ENCODE measurements at regions not wholly inside any gene's neighbourhood (a gene's known extent, or its start where the extent isn't known, plus 50 kb on each side); places are given as distances from the start of the nearest gene placed in this dataset.
"Not testable (repeated sequence)": the region's sequence is repeated elsewhere in the genome, so short reads cannot be mapped to it uniquely, and the experiment has no call there.

DNA sequence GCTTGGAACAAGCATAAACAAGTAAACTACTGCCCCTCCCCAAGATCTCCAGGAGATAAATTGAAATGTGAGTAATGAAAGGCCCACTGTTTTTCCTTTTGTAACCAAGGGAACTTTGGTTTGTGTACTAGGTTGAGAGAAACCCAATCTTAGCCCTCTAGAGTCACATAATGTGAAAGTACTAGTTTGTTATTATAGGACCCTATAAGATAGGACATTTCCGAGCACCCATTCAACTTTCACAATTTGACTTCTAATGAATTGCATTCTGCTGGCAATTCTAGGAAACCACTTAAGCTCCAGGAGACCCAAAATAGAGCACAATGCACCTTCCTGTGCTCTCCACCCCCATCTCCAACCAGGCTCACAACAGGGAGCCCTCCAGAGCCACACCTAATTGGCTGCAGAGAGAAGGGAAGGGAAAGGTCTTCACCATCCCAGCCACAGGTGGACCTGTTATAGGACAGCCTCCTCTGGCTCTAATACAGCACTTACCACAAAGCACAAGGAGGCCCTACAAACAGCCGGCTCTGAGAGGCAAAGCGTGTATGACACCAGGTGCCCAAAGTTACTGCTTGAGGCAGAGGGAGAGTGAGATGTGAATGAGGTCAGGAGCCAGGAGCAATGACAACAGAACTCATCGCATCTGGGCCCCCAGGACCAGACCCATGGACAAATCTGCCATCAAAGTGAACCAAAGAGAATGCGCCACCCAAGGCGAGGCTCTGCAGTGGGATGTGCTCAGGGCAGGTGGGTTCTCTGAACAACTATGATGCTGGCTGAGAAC is 163.3 kb upstream of the NTF3 start:
- DNase-seq = no peak

DNA sequence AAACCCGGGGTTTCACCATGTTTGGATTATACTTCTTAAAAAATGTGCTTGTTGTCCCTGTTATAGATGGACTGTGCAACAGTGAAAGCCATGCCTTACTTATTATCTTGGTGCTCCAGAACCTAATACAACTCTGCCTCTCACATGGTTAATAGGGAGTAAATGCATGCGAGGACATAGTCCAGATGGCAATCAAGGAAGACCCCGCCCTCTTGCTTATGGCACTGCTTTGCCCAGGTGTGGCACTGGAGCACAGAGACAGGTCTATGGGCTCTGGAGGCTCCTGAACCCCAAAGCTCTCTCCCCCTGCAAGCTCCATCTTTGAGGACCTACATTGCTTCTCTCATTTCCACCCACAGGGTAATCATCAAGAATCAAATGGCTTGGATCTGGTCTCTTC is 162.1 kb upstream of the NTF3 start:
- no peak for DNase-seq

DNA sequence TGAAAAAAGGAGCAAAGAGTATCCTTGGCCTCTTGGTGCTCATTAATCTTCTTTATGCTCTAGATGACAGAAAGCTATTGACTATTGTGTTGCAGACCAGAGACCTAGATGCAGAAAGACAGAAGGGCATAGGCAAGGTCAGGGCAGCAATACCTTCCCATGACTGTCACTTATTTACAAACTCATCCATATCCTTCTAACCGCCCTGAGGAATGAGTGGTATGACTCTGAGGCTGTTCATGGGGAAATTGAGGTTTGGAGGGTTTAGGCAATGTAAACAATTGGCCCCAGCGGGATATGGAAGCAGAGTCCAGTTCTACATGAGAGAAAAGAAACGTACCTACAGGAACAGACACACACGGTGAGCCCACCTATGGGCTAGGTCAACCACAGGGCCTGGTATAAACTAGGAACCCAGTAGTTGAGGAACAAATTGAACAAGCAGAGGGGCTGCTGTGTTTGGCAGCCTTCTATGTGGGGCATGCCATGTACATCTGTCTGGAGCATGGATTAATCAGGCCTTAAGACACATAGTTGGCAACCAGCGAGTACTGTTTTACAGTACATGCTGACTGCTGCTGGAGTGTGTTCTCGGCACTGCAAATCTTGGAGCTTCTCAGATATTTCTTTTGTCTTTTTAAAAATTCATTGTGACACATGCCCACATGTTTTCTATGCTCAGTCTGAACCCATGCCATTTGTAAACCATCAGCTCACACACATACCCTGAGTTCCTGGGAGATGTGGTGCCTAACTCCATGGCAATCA is 159.7 kb upstream of the NTF3 start:
- no peak for DNase-seq

DNA sequence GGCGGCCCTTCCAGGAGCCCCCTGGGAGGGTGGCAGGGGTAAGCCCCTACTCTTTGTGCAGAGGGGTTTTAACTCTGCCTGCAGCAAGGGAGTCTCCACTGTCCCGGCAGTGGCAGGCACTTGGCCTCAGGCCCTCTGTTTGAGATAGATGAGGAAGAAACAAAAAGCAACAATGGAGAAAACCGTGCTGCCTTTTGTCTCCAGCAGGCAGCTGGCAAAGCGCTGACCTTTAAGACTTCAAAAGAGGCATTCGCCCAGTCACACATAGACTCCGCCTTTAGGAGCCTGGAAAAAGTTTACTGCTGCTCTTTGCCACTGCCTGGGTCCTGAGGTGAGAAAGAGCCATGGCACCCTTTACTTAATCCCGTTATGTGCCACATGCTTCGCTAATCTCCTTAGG is 158.2 kb upstream of the NTF3 start:
- no peak for DNase-seq

DNA sequence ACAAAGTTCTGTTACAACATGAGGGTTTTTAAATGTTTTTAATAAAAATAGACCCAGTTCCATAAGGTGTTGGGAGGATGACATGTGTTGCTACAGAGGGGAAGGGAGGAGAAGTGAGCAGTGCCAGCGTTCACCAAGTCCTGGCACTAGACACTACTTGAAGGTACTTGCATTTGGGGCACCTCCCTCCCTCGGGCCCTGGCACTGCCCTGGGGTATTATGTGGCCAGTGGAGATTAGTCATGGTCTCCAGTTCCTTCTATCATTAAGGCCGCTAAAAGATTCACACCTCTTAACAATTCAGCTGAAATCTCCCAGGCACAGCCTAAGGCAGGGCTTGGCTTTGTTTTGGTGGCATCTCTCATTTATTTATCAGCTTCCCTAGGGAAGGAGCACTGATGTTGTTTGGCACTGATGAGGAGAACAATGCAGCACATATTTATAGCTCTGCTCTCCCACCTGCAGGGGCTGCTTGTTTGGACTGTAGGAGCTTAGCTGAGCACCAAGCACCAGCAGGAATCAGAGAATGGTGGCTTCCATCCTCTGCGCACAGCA is 155.5 kb upstream of the NTF3 start:
- DNase-seq = no peak

DNA sequence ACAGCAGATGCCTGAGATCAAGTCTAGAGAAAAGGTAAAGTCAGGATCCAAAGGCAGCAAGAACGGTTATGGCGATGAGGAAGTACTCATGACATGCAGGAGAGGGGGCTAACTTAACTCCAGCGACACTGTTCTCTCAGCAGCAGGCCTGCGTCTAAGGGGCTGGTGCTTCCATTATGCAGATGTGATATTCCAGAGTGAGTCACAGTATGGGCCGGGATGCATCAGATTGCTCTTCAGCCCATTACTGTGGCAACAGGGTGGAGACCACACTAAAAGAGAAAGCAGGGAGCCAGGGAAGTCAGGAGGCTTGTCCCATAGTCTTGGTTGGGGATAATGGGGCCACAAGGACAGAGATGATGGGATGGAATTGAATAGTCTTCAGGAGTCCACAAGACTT is 151.8 kb upstream of the NTF3 start:
- no peak for DNase-seq

DNA sequence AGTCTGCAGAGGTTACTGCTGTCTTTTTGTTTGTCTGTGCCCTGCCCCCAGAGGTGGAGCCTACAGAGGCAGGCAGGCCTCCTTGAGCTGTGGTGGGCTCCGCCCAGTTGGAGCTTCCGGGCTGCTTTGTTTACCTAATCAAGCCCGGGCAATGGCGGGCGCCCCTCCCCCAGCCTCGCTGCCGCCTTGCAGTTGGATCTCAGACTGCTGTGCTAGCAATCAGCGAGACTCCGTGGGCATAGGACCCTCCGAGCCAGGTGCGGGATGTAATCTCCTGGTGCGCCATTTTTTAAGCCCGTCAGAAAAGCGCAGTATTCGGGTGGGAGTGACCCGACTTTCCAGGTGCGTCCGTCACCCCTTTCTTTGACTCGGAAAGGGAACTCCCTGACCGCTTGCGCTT is 141.5 kb upstream of the NTF3 start:
- DNase-seq = not testable (repeated sequence)

DNA sequence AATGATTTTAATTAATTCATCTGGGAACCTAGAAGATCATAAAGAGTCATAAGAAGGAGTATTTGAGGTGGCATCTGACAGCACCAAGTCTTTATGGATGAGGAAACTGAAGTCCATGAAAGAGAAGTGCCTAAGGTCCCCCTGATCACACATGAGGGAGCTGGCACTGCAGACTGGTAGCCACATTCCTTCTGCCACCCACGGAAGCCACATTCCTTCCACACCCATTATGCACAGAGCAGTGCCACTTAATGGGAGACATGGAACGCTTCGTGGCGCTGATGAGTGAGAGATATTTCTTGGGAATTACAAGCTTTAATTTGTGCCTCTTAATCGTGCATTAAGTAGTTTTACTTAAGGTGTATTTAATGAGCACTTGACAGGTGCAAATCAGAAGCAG is 139.3 kb upstream of the NTF3 start:
- no peak for DNase-seq

DNA sequence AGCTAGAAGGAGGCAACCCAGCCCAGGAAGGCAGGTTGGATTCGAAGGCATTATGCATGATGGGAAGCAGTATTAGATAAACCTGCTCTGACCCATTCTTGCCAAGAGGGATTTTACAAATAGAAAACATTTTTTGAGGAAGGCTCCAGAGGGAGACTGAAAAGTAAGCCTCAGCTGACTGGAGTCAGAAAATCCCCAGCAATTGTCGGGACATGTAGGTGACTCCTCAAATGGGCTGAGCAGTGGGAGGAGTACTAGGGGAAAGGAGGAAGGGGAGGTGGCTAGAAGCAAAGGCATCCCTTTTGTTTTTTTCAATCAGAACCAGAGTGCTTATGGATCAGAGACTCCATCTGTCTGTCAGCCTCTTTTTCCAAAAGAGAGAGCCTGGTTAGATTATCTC is 138.1 kb upstream of the NTF3 start:
- DNase-seq = no peak

DNA sequence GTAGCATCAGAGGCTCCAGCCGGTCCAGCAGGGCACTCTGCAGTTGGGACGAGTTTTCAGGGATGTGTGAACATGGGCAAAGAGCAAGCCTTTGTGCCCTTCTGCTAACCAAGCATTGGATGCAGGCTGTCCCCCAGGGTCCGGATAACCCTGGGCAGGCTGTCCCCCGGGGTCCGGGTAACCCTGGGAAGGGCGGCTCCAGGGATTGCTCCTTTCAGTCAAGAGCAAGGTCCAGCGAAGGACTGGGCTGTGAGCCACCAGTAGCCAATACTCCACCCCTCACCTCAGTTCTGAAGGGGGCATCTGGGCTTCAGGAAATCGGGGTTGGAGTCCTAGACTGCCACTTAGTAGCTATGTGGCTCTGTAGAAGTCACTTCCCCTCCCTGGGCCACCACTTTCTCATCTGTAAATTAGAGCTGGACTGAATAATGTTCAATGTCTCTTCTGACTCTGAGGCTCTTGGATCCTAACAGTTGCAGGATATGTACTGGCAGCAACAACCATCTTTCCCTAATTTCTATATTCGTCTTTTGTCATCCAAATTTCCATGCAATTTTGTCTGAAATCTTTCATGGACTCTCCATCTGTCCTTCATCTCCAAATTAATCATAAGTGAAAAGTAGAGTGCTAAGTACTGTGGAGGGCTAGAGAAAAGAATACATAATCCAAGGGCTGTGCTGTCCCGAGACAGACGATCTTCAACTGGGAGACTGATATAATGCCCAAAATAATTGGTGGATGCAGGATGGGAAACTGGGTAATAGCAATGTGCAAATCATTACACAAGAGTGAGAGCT is 137.4 kb upstream of the NTF3 start:
- no peak for DNase-seq

DNA sequence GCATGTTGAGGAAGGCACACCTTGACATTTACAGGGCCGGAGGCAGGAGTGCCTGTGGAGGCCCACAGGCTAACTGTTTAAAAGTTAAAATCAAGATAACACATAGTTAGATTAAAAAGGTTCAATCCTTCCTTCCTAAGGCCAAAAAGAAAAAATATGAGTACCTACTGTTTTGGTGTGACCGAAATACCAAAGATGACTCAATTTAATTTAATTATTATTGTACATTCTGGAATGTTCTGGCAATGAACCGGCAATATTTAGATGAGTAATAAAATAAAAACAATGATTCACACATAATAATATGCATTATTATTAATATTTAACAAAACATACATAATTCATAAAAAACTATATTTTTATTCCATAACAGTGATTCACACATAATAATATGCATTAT is 136.8 kb upstream of the NTF3 start:
- no peak for DNase-seq

DNA sequence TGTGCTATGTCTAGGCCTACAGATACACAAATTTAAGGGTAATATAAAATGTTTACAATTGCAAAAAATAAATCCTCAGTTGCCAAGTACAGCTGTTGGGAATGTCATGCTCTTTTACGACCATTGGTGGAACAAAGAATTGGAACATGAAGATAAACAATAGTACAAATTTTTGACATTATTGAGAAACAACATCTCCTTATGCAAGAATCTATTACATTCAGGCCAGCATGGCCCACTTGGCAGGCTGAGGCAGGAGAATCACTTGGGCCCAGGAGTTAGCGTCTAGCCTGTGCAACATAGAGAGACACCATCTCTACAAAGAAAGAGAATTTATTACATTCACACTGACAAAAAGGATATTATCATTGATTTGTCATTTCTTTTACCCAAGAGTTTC is 135.9 kb upstream of the NTF3 start:
- DNase-seq = no peak

DNA sequence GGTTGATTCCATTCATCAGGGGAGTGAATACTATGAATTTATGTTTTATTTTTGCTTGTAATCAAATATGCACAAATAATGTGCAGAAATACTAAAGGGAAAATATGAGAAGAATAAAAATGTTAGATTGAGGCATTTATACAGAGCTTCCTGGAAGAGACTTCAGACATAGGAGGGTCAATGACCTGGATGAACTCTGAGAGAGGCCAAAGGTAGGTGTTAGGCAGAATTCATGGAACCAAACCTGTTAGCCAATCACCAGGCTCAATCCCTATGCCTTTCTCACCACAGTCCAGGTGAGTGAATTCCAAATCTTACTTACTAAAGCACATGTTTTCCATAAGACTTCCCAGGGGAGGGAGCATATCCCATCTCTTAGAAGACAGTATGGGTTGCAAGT is 130.4 kb upstream of the NTF3 start:
- DNase-seq = no peak

DNA sequence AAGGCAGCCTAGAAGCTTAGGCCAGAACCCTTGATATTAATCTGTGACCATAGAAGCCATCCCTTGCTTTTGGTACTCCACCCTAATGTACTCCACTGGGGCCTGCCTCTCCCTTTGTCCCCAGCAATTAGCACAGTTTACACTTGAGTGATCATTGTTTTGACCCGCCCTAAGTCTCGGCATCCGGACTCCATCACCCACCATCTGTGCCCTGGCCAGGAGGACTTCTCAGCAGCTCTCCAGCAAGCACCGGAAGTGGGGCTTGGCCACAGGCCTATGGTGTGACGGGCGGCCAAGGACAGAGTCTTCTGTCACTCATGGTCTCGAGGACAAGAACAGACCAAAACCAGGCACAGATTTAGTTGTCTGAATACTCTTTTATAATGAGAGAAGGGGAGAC is 126.5 kb upstream of the NTF3 start:
- DNase-seq = no peak

DNA sequence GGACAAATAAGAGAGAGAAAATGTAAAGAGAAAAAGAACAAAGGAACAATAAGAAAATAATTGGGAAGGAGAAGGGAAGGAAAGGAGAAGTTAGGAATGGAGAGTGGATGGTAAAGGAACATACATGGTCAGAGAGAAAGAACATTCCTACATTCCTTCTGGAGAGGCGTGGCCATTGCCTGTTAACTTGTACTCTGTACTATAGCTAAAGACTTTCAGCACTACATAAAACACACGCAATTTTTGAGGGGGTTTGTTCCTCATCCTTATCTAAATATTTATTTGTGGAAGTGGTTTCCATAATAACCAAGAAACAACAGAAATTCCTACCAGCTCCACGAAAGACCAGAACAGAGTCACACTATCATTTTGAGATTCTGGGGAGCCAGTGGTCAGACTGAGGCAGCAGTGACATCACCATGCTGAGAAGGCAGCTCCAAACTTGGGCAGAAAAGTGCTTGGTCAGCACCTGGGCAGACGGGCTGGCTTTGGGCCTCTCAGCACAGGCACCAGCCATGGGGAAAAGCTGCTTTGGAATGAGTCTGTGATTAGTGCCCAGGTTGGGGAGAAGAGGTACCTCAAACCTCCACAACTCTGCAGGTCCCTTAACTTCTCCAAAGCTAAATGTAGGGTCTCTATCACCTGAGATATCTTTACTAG is 125.9 kb upstream of the NTF3 start:
- no peak for DNase-seq

DNA sequence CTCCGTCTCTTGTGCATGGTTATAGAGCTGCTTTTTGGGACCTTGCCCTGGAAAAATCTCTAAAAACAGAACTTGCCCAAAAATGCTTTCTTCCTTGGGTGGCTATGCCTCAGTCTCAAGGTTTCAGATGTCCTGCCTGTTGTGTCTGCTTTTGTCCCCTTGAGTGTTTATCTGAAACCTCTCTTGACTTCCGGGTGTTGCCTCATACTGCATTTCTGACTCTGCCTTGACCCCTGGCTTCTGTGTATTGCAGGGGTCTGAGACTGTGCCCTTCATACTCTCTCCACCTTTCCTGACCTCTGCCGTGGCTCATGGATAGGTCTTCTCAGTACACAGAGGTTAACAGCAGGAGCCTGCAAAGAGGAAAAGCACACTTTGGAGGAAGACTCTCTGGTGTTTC is 124.8 kb upstream of the NTF3 start:
- no peak for DNase-seq

DNA sequence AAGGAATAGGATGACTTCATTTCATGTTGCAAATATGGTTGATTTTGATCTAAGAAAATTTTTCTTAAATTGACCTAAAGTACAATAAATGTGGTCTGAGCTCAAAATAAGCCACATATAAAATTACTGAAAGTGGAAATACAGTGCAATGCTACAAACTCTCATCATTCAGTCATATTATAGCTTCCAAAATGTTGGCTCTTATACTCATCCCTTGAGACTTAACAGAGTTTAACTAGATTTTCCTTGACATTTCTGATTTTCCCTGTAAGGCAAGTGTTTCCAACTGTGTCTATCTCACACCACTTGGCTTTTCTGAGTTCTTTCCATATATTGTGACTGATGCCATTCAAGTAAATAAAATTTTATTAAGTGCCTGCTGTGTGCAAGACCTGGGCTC is 123.7 kb upstream of the NTF3 start:
- DNase-seq = no peak

DNA sequence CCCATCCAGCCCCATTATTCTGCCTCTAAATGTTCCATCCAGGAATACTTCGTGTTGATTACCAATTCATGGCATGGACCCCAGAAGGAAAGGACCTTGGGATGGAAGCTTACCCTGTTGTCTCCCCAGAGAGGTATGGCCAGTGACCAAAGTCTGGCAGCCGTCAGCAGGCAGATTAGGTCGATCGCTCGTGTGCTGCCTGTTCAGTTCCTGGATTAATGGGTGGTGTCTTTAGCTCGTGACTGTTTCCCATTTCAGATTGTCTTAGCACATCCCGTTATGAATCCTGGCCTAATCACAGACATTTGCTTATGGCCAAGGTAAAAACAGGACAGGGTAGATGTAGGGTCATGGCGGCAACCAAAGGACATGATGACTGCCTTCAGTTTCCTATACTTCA is 122.9 kb upstream of the NTF3 start:
- no peak for DNase-seq

DNA sequence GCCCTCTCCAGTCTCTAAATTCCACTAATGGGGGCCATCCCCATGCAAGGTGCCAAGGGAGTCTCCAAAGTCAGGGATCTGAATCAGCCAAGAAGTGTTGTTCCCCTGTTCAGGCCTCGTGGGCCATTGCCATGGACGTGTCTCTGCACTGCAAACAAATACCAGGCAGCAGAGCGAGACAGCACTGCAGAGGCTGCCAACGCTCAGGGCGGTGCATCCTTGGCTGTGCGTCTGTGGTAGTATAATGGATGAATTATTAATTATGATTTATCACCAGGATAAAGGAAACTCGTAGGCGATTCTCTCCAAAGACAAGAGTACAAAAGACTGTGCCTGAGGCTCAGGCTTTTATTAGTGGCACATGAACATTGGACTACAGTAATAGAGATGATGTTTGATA is 122.3 kb upstream of the NTF3 start:
- DNase-seq = no peak

DNA sequence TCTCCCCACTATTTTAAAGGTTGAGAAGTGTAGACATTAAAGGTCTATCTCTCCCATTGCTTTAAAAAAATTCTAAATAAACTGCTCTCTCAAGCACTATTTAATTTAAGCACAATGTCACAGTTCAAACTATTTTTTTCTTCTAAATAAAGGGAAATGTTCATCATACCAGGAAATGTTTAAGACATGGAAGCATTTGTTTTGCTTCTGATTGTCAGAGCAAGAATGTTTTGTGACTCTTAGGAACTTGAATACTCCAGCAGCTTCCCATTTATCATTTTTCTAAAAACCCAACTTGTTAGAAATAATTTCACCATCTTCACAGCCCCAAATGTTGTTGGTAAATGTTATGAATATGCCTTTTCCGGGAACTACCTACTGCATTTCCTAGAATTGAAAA is 121.8 kb upstream of the NTF3 start:
- DNase-seq = no peak

DNA sequence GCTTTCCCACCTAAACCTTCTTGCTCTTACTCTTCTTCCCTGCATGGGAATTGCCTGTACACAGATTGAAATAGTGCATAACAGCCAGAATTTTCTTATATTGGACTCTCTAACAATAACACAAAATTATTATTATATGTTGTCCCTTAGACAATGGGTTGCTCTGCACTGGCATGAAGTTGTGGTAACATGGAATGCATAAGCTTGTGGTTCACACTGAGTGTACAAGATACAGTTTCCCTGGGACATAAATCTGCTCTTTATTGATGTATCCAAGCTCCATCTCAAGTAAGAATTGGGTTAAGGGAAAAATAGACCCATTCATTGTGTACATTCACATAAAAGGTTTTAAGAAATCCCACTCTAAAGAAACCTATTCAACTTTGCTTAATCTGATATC is 114.4 kb upstream of the NTF3 start:
- DNase-seq = no peak

DNA sequence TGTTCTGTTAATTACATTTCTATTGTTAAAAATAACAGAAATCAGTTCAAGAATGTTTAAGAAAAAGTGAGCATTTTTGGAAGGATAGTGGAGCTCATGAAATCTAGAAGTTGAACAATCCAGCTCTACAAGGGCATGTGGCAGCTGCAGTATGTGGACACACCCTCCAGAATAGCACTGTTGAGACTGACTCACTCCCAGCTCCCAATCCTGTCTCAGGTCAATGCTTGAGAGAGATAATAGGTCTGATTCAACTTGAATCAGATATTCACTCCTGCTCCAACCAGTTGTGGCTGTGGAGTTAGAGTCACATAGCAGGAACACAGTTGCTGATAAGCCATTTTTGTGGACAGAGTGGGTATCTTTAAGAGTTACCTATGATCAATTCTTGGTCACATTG is 113.0 kb upstream of the NTF3 start:
- DNase-seq = no peak

Data from CD4-positive, alpha-beta T cell treated with Interleukin-17A for 1 hour (primary cell).